HFF-Myc (cell line): ENCODE measurements at regions not wholly inside any gene's neighbourhood (a gene's known extent, or its start where the extent isn't known, plus 50 kb on each side); places are given as distances from the start of the nearest gene placed in this dataset.

Experiments
- DNase-seq: peaks from one replicate; pipeline ENCODE4 v3.0.0-alpha.2; 2011; ENCODE audit warnings: low read depth; ENCODE audit errors: extremely low read depth
- H3K4me3 ChIP-seq: replicated peaks from 2 replicates; pipeline ENCODE4 v1.5.1; 2011; ENCODE audit warnings: low read depth, mild to moderate bottlenecking, control low read depth, low read length
- CTCF ChIP-seq: IDR thresholded peaks from 2 replicates; pipeline ENCODE4 v1.5.1; 2012; ENCODE audit warnings: mild to moderate bottlenecking, low read depth, low read length, control low read depth; ENCODE audit errors: missing control alignments

GRCh38 chr15:99895189-99895955 is 162.1 kb upstream of the LYSMD4 start:
- H3K4me3 ChIP-seq = no peak overlapping the region
- TF ChIP-seq CTCF = no peak
- no peak for DNase-seq

- TF ChIP-seq CTCF = no peak
- no peak for DNase-seq
- no peak overlapping the region for H3K4me3 ChIP-seq
These were observed 145.6 kb upstream of the LYSMD4 start for GRCh38 chr15:99878835-99879234.

- DNase-seq = no peak
- TF ChIP-seq CTCF = no peak
These were observed 140.2 kb upstream of the LYSMD4 start for GRCh38 chr15:99873451-99873850.

GRCh38 chr15:99863550-99864198 is 130.4 kb upstream of the LYSMD4 start:
- no peak for DNase-seq
- no peak for TF ChIP-seq CTCF
- no peak overlapping the region for H3K4me3 ChIP-seq

More at GRCh38 chr15:99873451-99873850, 140.2 kb upstream of the LYSMD4 start:
- no peak overlapping the region for H3K4me3 ChIP-seq

- no peak for DNase-seq
These were observed 124.6 kb upstream of the LYSMD4 start for GRCh38 chr15:99857836-99858235.

GRCh38 chr15:99850517-99850916 is 117.3 kb upstream of the LYSMD4 start:
- no peak for DNase-seq
- TF ChIP-seq CTCF = no peak
- H3K4me3 ChIP-seq = no peak overlapping the region

More at GRCh38 chr15:99857836-99858235, 124.6 kb upstream of the LYSMD4 start:
- TF ChIP-seq CTCF = no peak
- H3K4me3 ChIP-seq = no peak overlapping the region
